ENCODE measurements at regions not wholly inside any gene's neighbourhood (a gene's known extent, or its start where the extent isn't known, plus 50 kb on each side); places are given as distances from the start of the nearest gene placed in this dataset.

GRCh38 chr5:13227513-13227912, 717.0 kb downstream of the DNAH5 start:
- TF ChIP-seq CTCF (IDR thresholded peaks at IDR 0.05) (no peak), POLR2A (IDR thresholded peaks at IDR 0.05) (no peak)

Measured in Peyer's patch (tissue), 4 donors.